ENCODE measurements at regions not wholly inside any gene's neighbourhood (a gene's known extent, or its start where the extent isn't known, plus 50 kb on each side); places are given as distances from the start of the nearest gene placed in this dataset.

- intact Hi-C loops (cut with DNase I), result no loop called here
- no peak overlapping the region for H3K4me3 ChIP-seq
- DNase-seq, result no peak
- no peak overlapping the region for H3K27ac ChIP-seq
- FAIRE-seq, result no peak
- H3K9me3 ChIP-seq, result no peaks in the 10 kb centered on the region
- 36 to 40% methylated on average over 2 of the region's 2 CpGs for WGBS, 2 donors
- no peaks in the 10 kb centered on the region for H3K4me1 ChIP-seq
- TF ChIP-seq CTCF (IDR thresholded peaks at IDR 0.05), result no peak
- no peak for ATAC-seq
- peaks cover 0 to 16% (median 0%) of the 10 kb centered on the region in 4 donors for H3K27me3 ChIP-seq
- H3K36me3 ChIP-seq, result no peaks in the 10 kb centered on the region
Measured at GRCh38 chr20:24309596-24309995, 159.8 kb upstream of the SYNDIG1 start.

- 44 to 57% methylated on average over 6 of the region's 6 CpGs for WGBS, 2 donors
- Histone ChIP-seq H3K4me3 (no peak overlapping the region), H3K9me3 (no peaks in the 10 kb centered on the region), H3K36me3 (no peaks in the 10 kb centered on the region), H3K27me3 (peaks cover 0 to 20% (median 0%) of the 10 kb centered on the region in 4 donors), H3K27ac (no peak overlapping the region), H3K4me1 (no peaks in the 10 kb centered on the region)
- intact Hi-C loops (cut with DNase I), result no loop called here
- ATAC-seq, result peak in 1 of 4 donors; percentile 20
- no peak for DNase-seq
- no peak for TF ChIP-seq CTCF (IDR thresholded peaks at IDR 0.05)
- no peak for FAIRE-seq
Measured at GRCh38 chr20:24305371-24305770, 164.1 kb upstream of the SYNDIG1 start.

GRCh38 chr20:24304291-24304690 is 165.1 kb upstream of the SYNDIG1 start:
- H3K4me3 ChIP-seq, result no peak overlapping the region
- no peak overlapping the region for H3K27ac ChIP-seq
- H3K36me3 ChIP-seq, result no peaks in the 10 kb centered on the region
- DNase-seq, result no peak
- peaks cover 0 to 20% (median 0%) of the 10 kb centered on the region in 4 donors for H3K27me3 ChIP-seq
- H3K9me3 ChIP-seq, result no peaks in the 10 kb centered on the region
- no peak for FAIRE-seq
- H3K4me1 ChIP-seq, result no peaks in the 10 kb centered on the region
- ATAC-seq, result no peak
- 60 to 73% methylated on average over 2 of the region's 2 CpGs for WGBS, 2 donors
- no peak for TF ChIP-seq CTCF (IDR thresholded peaks at IDR 0.05)
- intact Hi-C loops (cut with DNase I), result no loop called here

- TF ChIP-seq CTCF (IDR thresholded peaks at IDR 0.05), result no peak
- WGBS, 2 donors, result 59 to 74% methylated on average over 14 of the region's 14 CpGs
- intact Hi-C loops (cut with DNase I), result no loop called here
- Histone ChIP-seq H3K4me3 (no peak overlapping the region), H3K4me1 (no peaks in the 10 kb centered on the region), H3K9me3 (no peaks in the 10 kb centered on the region), H3K27me3 (peaks cover 0 to 16% (median 0%) of the 10 kb centered on the region in 4 donors), H3K27ac (no peak overlapping the region), H3K36me3 (no peaks in the 10 kb centered on the region)
- FAIRE-seq (no peak), DNase-seq (no peak), ATAC-seq (no peak)
Measured at GRCh38 chr20:24303393-24304170, 165.8 kb upstream of the SYNDIG1 start.

- no peak for FAIRE-seq
- no peak for DNase-seq
- no peaks in the 10 kb centered on the region for H3K9me3 ChIP-seq
- H3K36me3 ChIP-seq, result no peaks in the 10 kb centered on the region
- no peak for TF ChIP-seq CTCF (IDR thresholded peaks at IDR 0.05)
- no peaks in the 10 kb centered on the region for H3K4me1 ChIP-seq
- 64 to 69% methylated on average over 3 of the region's 3 CpGs for WGBS, 2 donors
- H3K27ac ChIP-seq, result no peak overlapping the region
- no peak for ATAC-seq
- no peak overlapping the region for H3K4me3 ChIP-seq
- intact Hi-C loops (cut with DNase I), result no loop called here
- peaks cover 0 to 4% (median 0%) of the 10 kb centered on the region in 4 donors for H3K27me3 ChIP-seq
Measured at GRCh38 chr20:24297993-24298392, 171.4 kb upstream of the SYNDIG1 start.
